K562 (cell line): ENCODE measurements at regions not wholly inside any gene's neighbourhood (a gene's known extent, or its start where the extent isn't known, plus 50 kb on each side); places are given as distances from the start of the nearest gene placed in this dataset.

ENCODE experiments used
- ATAC-seq: fragments of 200-7000 bp; cut with Tn5 transposase; 3 replicates; pipeline ENCODE4 v1.9.1; 2020; ENCODE audit warnings: moderate library complexity
- BruUV-seq: library from RNA; stranded (reverse); fragments of 400-500 nt; replicated peaks from 2 replicates; lab custom pipeline; 2021; lab: Mats Ljungman, UMichigan
- CTCF ChIA-PET: fragments of 300-600 bp; formaldehyde crosslinking; extraction: SDS; loops from one replicate; lab custom pipeline; 2021; ENCODE audit warnings: low intra/inter-chr PET ratio; lab: Yijun Ruan, JAX
- POLR2A ChIA-PET: fragments of 300-600, 350-650 bp; sonication (Branson Sonifier 250); formaldehyde crosslinking; extraction: SDS; loops from one replicate; lab custom pipeline; 2021; ENCODE audit warnings: antibody characterized with exemption, inconsistent platforms; lab: Yijun Ruan, JAX
- DNase-seq, 4 experiments: peaks; one replicate each; pipeline versions ENCODE4 v3.0.0 to v3.0.0-alpha.2; 2011 to 2018; ENCODE audit warnings: low spot score in 3 of 4, mixed read lengths in 3 of 4; ENCODE audit errors: extremely low read depth in 1 of 4
- FAIRE-seq: peaks from 2 replicates; lab custom pipeline; 2011; peaks lifted over from hg19 to GRCh38; lab: Jason Lieb, UNC
- H2AFZ ChIP-seq: 2 replicates; pipeline ENCODE4 v1.6.0; 2011; ENCODE audit warnings: low read depth, low read length, control low read depth, inconsistent platforms
- H3K27ac ChIP-seq: fragments of 200-600 bp; 3 replicates; pipeline ENCODE4 v1.8.0; 2011; ENCODE audit warnings: low read depth, mild to moderate bottlenecking, control low read depth, inconsistent platforms, low read length, moderate library complexity, mixed read lengths; ENCODE audit errors: extremely low read depth
- H3K27me3 ChIP-seq, 2 experiments: fragments of 300-600 bp in 1 of 2; 2 replicates in 1 of 2; 3 replicates in 1 of 2; pipeline versions ENCODE4 v1.6.0 to v1.8.0; 2011; ENCODE audit warnings: inconsistent platforms in 2 of 2, low read length in 2 of 2, mild to moderate bottlenecking in 1 of 2, mixed read lengths in 1 of 2, moderate library complexity in 1 of 2; ENCODE audit not compliant: control insufficient read depth in 2 of 2, insufficient read depth in 2 of 2
- H3K36me3 ChIP-seq: fragments of 300-600 bp; 3 replicates; pipeline ENCODE4 v1.8.0; 2011; ENCODE audit warnings: mild to moderate bottlenecking, low read length, inconsistent platforms; ENCODE audit not compliant: control insufficient read depth, insufficient read depth
- H3K4me1 ChIP-seq, 2 experiments: fragments of 200-600 bp in 1 of 2; replicated peaks in 1 of 2; 2 replicates in 1 of 2; 3 replicates in 1 of 2; pipeline versions ENCODE4 v1.5.1 to v1.8.0; 2011; ENCODE audit warnings: inconsistent platforms in 2 of 2, low read length in 2 of 2, mild to moderate bottlenecking in 1 of 2, mixed read lengths in 1 of 2, moderate library complexity in 1 of 2; ENCODE audit not compliant: control insufficient read depth in 2 of 2, insufficient read depth in 2 of 2
- H3K4me2 ChIP-seq: 2 replicates; pipeline ENCODE4 v1.6.1; 2011; ENCODE audit warnings: low read length, control low read depth, inconsistent platforms, mixed read lengths; ENCODE audit not compliant: insufficient read depth
- H3K4me3 ChIP-seq: fragments of 200-600 bp; sonication (generic), shearing (Covaris generic); 2 replicates; pipeline ENCODE4 v1.5.1; 2016; ENCODE audit warnings: control low read depth, inconsistent platforms
- H3K79me2 ChIP-seq: fragments of 200-600 bp; 3 replicates; pipeline ENCODE4 v1.8.0; 2011; ENCODE audit warnings: low read length, inconsistent platforms; ENCODE audit not compliant: control insufficient read depth, insufficient read depth
- H3K9ac ChIP-seq, 2 experiments: 2 replicates each; pipeline versions ENCODE4 v1.6.0 to v1.6.1; 2011; ENCODE audit warnings: low read depth in 2 of 2, low read length in 2 of 2, control low read depth in 1 of 2, inconsistent platforms in 1 of 2, mild to moderate bottlenecking in 1 of 2, mixed read lengths in 1 of 2; ENCODE audit not compliant: insufficient read depth in 1 of 2
- H3K9me1 ChIP-seq: one replicate; pipeline ENCODE4 v1.6.0; 2011; ENCODE audit warnings: inconsistent platforms, mild to moderate bottlenecking, low read length, moderate library complexity; ENCODE audit not compliant: control insufficient read depth, insufficient read depth
- H3K9me3 ChIP-seq: replicated peaks from 2 replicates; pipeline ENCODE4 v1.5.1; 2011; ENCODE audit warnings: low read depth, low read length, inconsistent platforms; ENCODE audit not compliant: control insufficient read depth, insufficient read depth
- H4K20me1 ChIP-seq: replicated peaks from 2 replicates; pipeline ENCODE4 v1.6.1; 2011; ENCODE audit warnings: low read length, inconsistent platforms, mixed read lengths; ENCODE audit not compliant: control insufficient read depth, insufficient read depth
- CBX5 ChIP-seq: IDR thresholded peaks from 2 replicates; pipeline ENCODE4 v1.6.1; 2014; ENCODE audit warnings: low read depth, borderline replicate concordance
- CCAR2 ChIP-seq: fragments of 200-400 bp; formaldehyde crosslinking; IDR thresholded peaks from 2 replicates; pipeline ENCODE4 v1.6.1; 2017; ENCODE audit warnings: mild to moderate bottlenecking, low read depth, low read length
- FIP1L1 ChIP-seq: fragments of 200-400 bp; formaldehyde crosslinking; IDR thresholded peaks from 2 replicates; pipeline ENCODE4 v1.6.1; 2018; ENCODE audit warnings: mild to moderate bottlenecking, low read depth, low read length; ENCODE audit not compliant: poor library complexity, severe bottlenecking
- KAT7 ChIP-seq: sonication (generic); formaldehyde crosslinking; IDR thresholded peaks from 2 replicates; pipeline ENCODE4 v1.8.0; 2022; ENCODE audit warnings: missing genetic modification reagents, mild to moderate bottlenecking, borderline replicate concordance
- MBD2 ChIP-seq: sonication (generic); IDR thresholded peaks from 2 replicates; pipeline ENCODE4 v1.6.1; 2016; ENCODE audit warnings: low read depth, borderline replicate concordance
- POLR2AphosphoS2 ChIP-seq: IDR thresholded peaks from 2 replicates; pipeline ENCODE4 v1.6.1; 2012; ENCODE audit warnings: low read length, improper control_type of control experiment
- RFX1 ChIP-seq: fragments of 450-650 bp; IDR thresholded peaks from 2 replicates; pipeline ENCODE4 v1.6.1; 2016; ENCODE audit warnings: mild to moderate bottlenecking, moderate library complexity
- SREBF1 ChIP-seq: fragments of 150-350 bp; IDR thresholded peaks from 2 replicates; pipeline ENCODE4 v1.6.1; 2014; ENCODE audit warnings: antibody characterized with exemption, low read depth, low read length, borderline replicate concordance
- XRCC3 ChIP-seq: fragments of 450-650 bp; IDR thresholded peaks from 2 replicates; pipeline ENCODE4 v1.6.1; 2017; ENCODE audit warnings: mild to moderate bottlenecking, moderate library complexity
- ZNF184 ChIP-seq: sonication (generic); formaldehyde crosslinking; IDR thresholded peaks from 2 replicates; pipeline ENCODE4 v1.5.0; 2020; ENCODE audit warnings: missing genetic modification reagents
- WGBS: fragments of 100-300 bp; shearing (Covaris generic); methylation state at CpG from one replicate; pipeline ENCODE4 v1.1.6; 2016; ENCODE audit warnings: low coverage, mixed read lengths; ENCODE audit not compliant: insufficient coverage; ENCODE audit errors: missing lambda C conversion rate; 5-methylcytosine and 5-hydroxymethylcytosine counted together
- in situ Hi-C: fragments of 300-500 bp; cut with MboI; formaldehyde crosslinking; loops from 4 replicates; pipeline ENCODE4 v1.15.0; 2018; ENCODE audit warnings: inconsistent platforms, mixed read lengths
- intact Hi-C: fragments of 100-400 bp; cut with micrococcal nuclease; formaldehyde crosslinking; loops from 2 replicates; pipeline ENCODE4 v1.14.2; 2022

DNA sequence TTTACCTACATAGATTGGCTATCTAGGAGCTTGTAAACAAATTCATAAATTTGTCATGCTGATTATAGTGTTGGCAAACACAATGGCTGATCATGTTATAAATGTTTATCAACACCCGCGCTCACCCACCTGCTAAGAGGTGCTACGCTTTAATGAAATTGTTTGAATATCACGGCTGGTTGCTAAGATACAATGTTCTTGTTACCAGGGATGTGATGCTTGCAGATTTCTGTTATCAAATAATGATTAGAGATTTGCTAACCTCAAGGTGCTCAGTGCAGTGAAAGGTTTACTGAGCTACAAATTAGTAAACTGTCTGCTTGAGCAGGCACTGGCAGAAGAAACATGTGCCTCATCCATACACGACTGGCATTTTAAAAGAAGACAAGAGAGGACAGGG, 160.0 kb upstream of the ZEB2 start:
- Histone ChIP-seq H3K36me3 (no peaks in the 10 kb centered on the region), H2AFZ (no peak overlapping the region), H3K9ac (no peak overlapping the region), H3K4me2 (no peak overlapping the region), H3K4me1 (peaks cover 0 to 23% of the 10 kb centered on the region in 2 experiments; a peak in 3 of 5 replicates), H3K9me3 (no peaks in the 10 kb centered on the region), H3K9me1 (no peaks in the 10 kb centered on the region), H4K20me1 (no peaks in the 10 kb centered on the region), H3K27ac (no peak overlapping the region), H3K79me2 (no peaks in the 10 kb centered on the region), H3K27me3 (no peaks in the 10 kb centered on the region), H3K4me3 (no peak overlapping the region)
- intact Hi-C loops (loop anchor here (5.0 kb wide), 1 partner anchor 83 kb away; no protein-coding TSS in a partner anchor), in situ Hi-C loops (no loop called here)
- FAIRE-seq: no peak
- CTCF ChIA-PET: no interaction called here
- ATAC-seq: no peak
- DNase-seq: no peak
- no TSS peak for BruUV-seq
- 0 out of 2 replicates have a peak, but pooled peaks have one; percentile 16 for TF ChIP-seq RFX1
- TF ChIP-seq XRCC3: no peak
- WGBS: 68% methylated on average over 5 of the region's 5 CpGs
- POLR2A ChIA-PET: interaction anchor here (1.2 kb wide), 1 partner anchor 165 kb away, joined by 3 read pairs; no protein-coding TSS in a partner anchor

DNA sequence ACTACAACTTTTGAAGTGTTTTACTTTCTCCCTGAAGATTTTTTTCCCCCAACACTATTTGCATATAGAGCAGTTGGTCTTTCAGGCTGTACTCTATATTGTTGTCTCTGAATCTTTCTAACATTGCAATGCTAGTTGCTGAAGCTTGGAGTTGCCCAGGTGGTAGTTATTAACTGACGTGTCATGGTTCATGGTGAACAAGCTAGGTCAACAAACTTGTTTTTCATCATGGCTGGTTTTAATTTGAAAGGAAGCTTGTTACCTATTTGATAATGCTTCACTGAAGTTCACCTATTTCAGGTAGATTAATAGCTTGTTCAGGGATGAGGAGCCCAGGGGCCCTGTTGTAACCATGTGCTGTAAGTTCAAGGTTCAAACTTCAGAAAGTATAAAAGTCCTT, 158.8 kb upstream of the ZEB2 start:
- in situ Hi-C loops: no loop called here
- POLR2A ChIA-PET: interaction anchor here (0.6 to 1.2 kb wide), 2 partner anchors 10 to 164 kb away, joined by 3 read pairs; no protein-coding TSS in a partner anchor

More for the DNA sequence above, 158.8 kb upstream of the ZEB2 start:
- Histone ChIP-seq H3K9me3 (no peaks in the 10 kb centered on the region), H3K4me3 (no peak overlapping the region), H3K4me2 (no peak overlapping the region), H3K36me3 (no peaks in the 10 kb centered on the region), H4K20me1 (no peaks in the 10 kb centered on the region), H3K9ac (no peak overlapping the region), H3K4me1 (peaks cover 0 to 19% of the 10 kb centered on the region in 2 experiments; a peak in 3 of 5 replicates), H3K9me1 (no peaks in the 10 kb centered on the region), H3K79me2 (no peaks in the 10 kb centered on the region), H3K27ac (no peak overlapping the region), H2AFZ (peak overlapping the region; percentile 11; the same call in 1 of the 2 replicates), H3K27me3 (no peaks in the 10 kb centered on the region)
- intact Hi-C loops: no loop called here
- no TSS peak for BruUV-seq
- DNase-seq (no peak), ATAC-seq (no peak), FAIRE-seq (no peak)
- TF ChIP-seq ZNF184 (CRISPR knock-in tag) (no peak), CCAR2 (no peak), CBX5 (no peak), SREBF1 (no peak), KAT7 (no peak), FIP1L1 (no peak), MBD2 (no peak), POLR2AphosphoS2 (no peak)
- WGBS: 68% methylated on average over 1 of the region's 1 CpG
- CTCF ChIA-PET: no interaction called here
